ENCODE measurements at regions not wholly inside any gene's neighbourhood (a gene's known extent, or its start where the extent isn't known, plus 50 kb on each side); places are given as distances from the start of the nearest gene placed in this dataset.
"Not testable (repeated sequence)": the region's sequence is repeated elsewhere in the genome, so short reads cannot be mapped to it uniquely, and the experiment has no call there.

- not testable (repeated sequence) for H3K4me2 ChIP-seq (ENCODE audit: insufficient read depth, low read length); DNase-seq; H3K9ac ChIP-seq (ENCODE audit: low read depth, low read length); H3K4me3 ChIP-seq (ENCODE audit: low read depth in 1 of 2, low read length in 2 of 2); H3K27me3 ChIP-seq (ENCODE audit: insufficient read depth, low read length, poor library complexity); H4K20me1 ChIP-seq (ENCODE audit: insufficient read depth, low read length); H3K9me3 ChIP-seq (ENCODE audit: insufficient read depth, low read length, severe bottlenecking); H3K27ac ChIP-seq (ENCODE audit: low read length); H3K36me3 ChIP-seq (ENCODE audit: insufficient read depth, low read length); ATAC-seq (ENCODE audit: insufficient read depth, low read depth); H3K79me2 ChIP-seq (ENCODE audit: insufficient read depth, low read length); H2AFZ ChIP-seq (ENCODE audit: low read depth, low read length); H3K4me1 ChIP-seq (ENCODE audit: insufficient read depth, low read length)
Measured at GRCh38 chr6:57876659-57877058, 559.2 kb downstream of the PRIM2 start.

GRCh38 chr6:57877729-57878128, 560.3 kb downstream of the PRIM2 start:
- H3K79me2 ChIP-seq (ENCODE audit: insufficient read depth, low read length); H3K4me1 ChIP-seq (ENCODE audit: insufficient read depth, low read length); H3K27ac ChIP-seq (ENCODE audit: low read length); DNase-seq; H2AFZ ChIP-seq (ENCODE audit: low read depth, low read length); H3K9ac ChIP-seq (ENCODE audit: low read depth, low read length); H3K27me3 ChIP-seq (ENCODE audit: insufficient read depth, low read length, poor library complexity); H3K4me2 ChIP-seq (ENCODE audit: insufficient read depth, low read length); H3K9me3 ChIP-seq (ENCODE audit: insufficient read depth, low read length, severe bottlenecking); H3K4me3 ChIP-seq (ENCODE audit: low read depth in 1 of 2, low read length in 2 of 2); H4K20me1 ChIP-seq (ENCODE audit: insufficient read depth, low read length); ATAC-seq (ENCODE audit: insufficient read depth, low read depth); H3K36me3 ChIP-seq (ENCODE audit: insufficient read depth, low read length): not testable (repeated sequence)

- not testable (repeated sequence) for H3K36me3 ChIP-seq (ENCODE audit: insufficient read depth, low read length); H2AFZ ChIP-seq (ENCODE audit: low read depth, low read length); ATAC-seq (ENCODE audit: insufficient read depth, low read depth); H3K4me3 ChIP-seq (ENCODE audit: low read depth in 1 of 2, low read length in 2 of 2); H3K79me2 ChIP-seq (ENCODE audit: insufficient read depth, low read length); DNase-seq; H3K27me3 ChIP-seq (ENCODE audit: insufficient read depth, low read length, poor library complexity); H3K4me1 ChIP-seq (ENCODE audit: insufficient read depth, low read length); H3K4me2 ChIP-seq (ENCODE audit: insufficient read depth, low read length); H3K27ac ChIP-seq (ENCODE audit: low read length); H3K9ac ChIP-seq (ENCODE audit: low read depth, low read length); H4K20me1 ChIP-seq (ENCODE audit: insufficient read depth, low read length); H3K9me3 ChIP-seq (ENCODE audit: insufficient read depth, low read length, severe bottlenecking)
Measured at GRCh38 chr6:57878792-57879191, 561.4 kb downstream of the PRIM2 start.

GRCh38 chr6:57898850-57899249, 581.4 kb downstream of the PRIM2 start:
- not testable (repeated sequence) for H3K36me3 ChIP-seq (ENCODE audit: insufficient read depth, low read length); H3K27me3 ChIP-seq (ENCODE audit: insufficient read depth, low read length, poor library complexity); H3K9ac ChIP-seq (ENCODE audit: low read depth, low read length); H4K20me1 ChIP-seq (ENCODE audit: insufficient read depth, low read length); H3K4me3 ChIP-seq (ENCODE audit: low read depth in 1 of 2, low read length in 2 of 2); H3K4me2 ChIP-seq (ENCODE audit: insufficient read depth, low read length); H3K9me3 ChIP-seq (ENCODE audit: insufficient read depth, low read length, severe bottlenecking); ATAC-seq (ENCODE audit: insufficient read depth, low read depth); H3K79me2 ChIP-seq (ENCODE audit: insufficient read depth, low read length); H3K4me1 ChIP-seq (ENCODE audit: insufficient read depth, low read length); DNase-seq; H2AFZ ChIP-seq (ENCODE audit: low read depth, low read length); H3K27ac ChIP-seq (ENCODE audit: low read length)

GRCh38 chr6:57900687-57901399, 583.4 kb downstream of the PRIM2 start:
- not testable (repeated sequence) for H2AFZ ChIP-seq (ENCODE audit: low read depth, low read length); H3K36me3 ChIP-seq (ENCODE audit: insufficient read depth, low read length); H3K4me1 ChIP-seq (ENCODE audit: insufficient read depth, low read length); H3K9me3 ChIP-seq (ENCODE audit: insufficient read depth, low read length, severe bottlenecking); H3K4me3 ChIP-seq (ENCODE audit: low read depth in 1 of 2, low read length in 2 of 2); H3K4me2 ChIP-seq (ENCODE audit: insufficient read depth, low read length); H4K20me1 ChIP-seq (ENCODE audit: insufficient read depth, low read length); H3K27ac ChIP-seq (ENCODE audit: low read length); H3K79me2 ChIP-seq (ENCODE audit: insufficient read depth, low read length); H3K27me3 ChIP-seq (ENCODE audit: insufficient read depth, low read length, poor library complexity); H3K9ac ChIP-seq (ENCODE audit: low read depth, low read length); ATAC-seq (ENCODE audit: insufficient read depth, low read depth); DNase-seq

- H3K9me3 ChIP-seq (ENCODE audit: insufficient read depth, low read length, severe bottlenecking); H3K27ac ChIP-seq (ENCODE audit: low read length); H3K4me2 ChIP-seq (ENCODE audit: insufficient read depth, low read length); ATAC-seq (ENCODE audit: insufficient read depth, low read depth); H2AFZ ChIP-seq (ENCODE audit: low read depth, low read length); H3K9ac ChIP-seq (ENCODE audit: low read depth, low read length); DNase-seq; H3K36me3 ChIP-seq (ENCODE audit: insufficient read depth, low read length); H4K20me1 ChIP-seq (ENCODE audit: insufficient read depth, low read length); H3K4me1 ChIP-seq (ENCODE audit: insufficient read depth, low read length); H3K4me3 ChIP-seq (ENCODE audit: low read depth in 1 of 2, low read length in 2 of 2); H3K79me2 ChIP-seq (ENCODE audit: insufficient read depth, low read length); H3K27me3 ChIP-seq (ENCODE audit: insufficient read depth, low read length, poor library complexity): not testable (repeated sequence)
Measured at GRCh38 chr6:57901445-57901844, 584.0 kb downstream of the PRIM2 start.

- ATAC-seq (ENCODE audit: insufficient read depth, low read depth); H3K4me2 ChIP-seq (ENCODE audit: insufficient read depth, low read length); H3K36me3 ChIP-seq (ENCODE audit: insufficient read depth, low read length); H3K4me1 ChIP-seq (ENCODE audit: insufficient read depth, low read length); H3K4me3 ChIP-seq (ENCODE audit: low read depth in 1 of 2, low read length in 2 of 2); H4K20me1 ChIP-seq (ENCODE audit: insufficient read depth, low read length); H2AFZ ChIP-seq (ENCODE audit: low read depth, low read length); H3K27me3 ChIP-seq (ENCODE audit: insufficient read depth, low read length, poor library complexity); DNase-seq; H3K79me2 ChIP-seq (ENCODE audit: insufficient read depth, low read length); H3K9ac ChIP-seq (ENCODE audit: low read depth, low read length); H3K27ac ChIP-seq (ENCODE audit: low read length); H3K9me3 ChIP-seq (ENCODE audit: insufficient read depth, low read length, severe bottlenecking): not testable (repeated sequence)
Measured at GRCh38 chr6:57904356-57904755, 586.9 kb downstream of the PRIM2 start.

GRCh38 chr6:57915300-57915699, 597.9 kb downstream of the PRIM2 start:
- H3K9me3 ChIP-seq (ENCODE audit: insufficient read depth, low read length, severe bottlenecking); H3K27me3 ChIP-seq (ENCODE audit: insufficient read depth, low read length, poor library complexity); H3K4me3 ChIP-seq (ENCODE audit: low read depth in 1 of 2, low read length in 2 of 2); DNase-seq; H3K9ac ChIP-seq (ENCODE audit: low read depth, low read length); H4K20me1 ChIP-seq (ENCODE audit: insufficient read depth, low read length); H3K4me2 ChIP-seq (ENCODE audit: insufficient read depth, low read length); H3K4me1 ChIP-seq (ENCODE audit: insufficient read depth, low read length); ATAC-seq (ENCODE audit: insufficient read depth, low read depth); H2AFZ ChIP-seq (ENCODE audit: low read depth, low read length); H3K27ac ChIP-seq (ENCODE audit: low read length); H3K79me2 ChIP-seq (ENCODE audit: insufficient read depth, low read length); H3K36me3 ChIP-seq (ENCODE audit: insufficient read depth, low read length): not testable (repeated sequence)

Measured in DND-41 (cell line).